Gastroesophageal sphincter (tissue), 3 donors: ENCODE measurements at regions not wholly inside any gene's neighbourhood (a gene's known extent, or its start where the extent isn't known, plus 50 kb on each side); places are given as distances from the start of the nearest gene placed in this dataset.

Experiments used
- EP300 ChIP-seq: sonication (generic); formaldehyde crosslinking; IDR thresholded peaks from one replicate; pipeline ENCODE4 v1.6.1; 2017; ENCODE audit warnings: antibody characterized with exemption, mild to moderate bottlenecking
- POLR2A ChIP-seq, 2 donors: fragments of 450-650 bp; IDR thresholded peaks; one replicate each; pipeline ENCODE4 v1.6.1; 2017; ENCODE audit warnings: antibody characterized with exemption in 2 of 2, mild to moderate bottlenecking in 2 of 2, moderate library complexity in 1 of 2
- POLR2AphosphoS5 ChIP-seq: sonication (generic); formaldehyde crosslinking; IDR thresholded peaks from one replicate; pipeline ENCODE4 v1.6.1; 2017; ENCODE audit warnings: antibody characterized with exemption
- TF ChIP-seq, protein P1 (sequence below), 4 experiments: fragments of 200-600 bp in 2 of 4; fragments of 450-650 bp in 2 of 4; sonication (generic) in 1 of 4; IDR thresholded peaks; one replicate each; pipeline ENCODE4 v1.5.1; 2017 to 2019; ENCODE audit warnings: antibody characterized with exemption in 4 of 4, mild to moderate bottlenecking in 2 of 4, moderate library complexity in 2 of 4

DNA sequence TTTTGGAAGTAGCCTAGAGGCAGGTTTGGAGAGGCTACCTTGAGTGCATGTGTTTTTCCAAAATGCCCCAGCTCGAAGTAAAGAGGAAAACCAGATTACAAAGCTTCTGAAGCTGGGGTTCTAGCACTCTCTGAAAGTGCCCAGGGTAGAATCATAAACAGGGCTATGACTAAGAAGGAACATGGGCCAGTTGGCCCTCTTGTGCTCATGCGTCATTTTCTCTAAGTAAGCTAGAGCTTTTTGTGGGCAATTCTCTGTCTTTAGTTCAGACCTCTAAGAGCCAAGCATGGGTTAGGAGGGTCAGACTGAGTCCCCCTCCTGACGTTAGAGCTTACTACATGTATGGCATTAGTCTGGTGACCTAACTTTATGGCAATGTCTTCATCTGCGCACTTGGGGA, 129.5 kb upstream of the UMPS start:
- TF ChIP-seq, protein P1, sequence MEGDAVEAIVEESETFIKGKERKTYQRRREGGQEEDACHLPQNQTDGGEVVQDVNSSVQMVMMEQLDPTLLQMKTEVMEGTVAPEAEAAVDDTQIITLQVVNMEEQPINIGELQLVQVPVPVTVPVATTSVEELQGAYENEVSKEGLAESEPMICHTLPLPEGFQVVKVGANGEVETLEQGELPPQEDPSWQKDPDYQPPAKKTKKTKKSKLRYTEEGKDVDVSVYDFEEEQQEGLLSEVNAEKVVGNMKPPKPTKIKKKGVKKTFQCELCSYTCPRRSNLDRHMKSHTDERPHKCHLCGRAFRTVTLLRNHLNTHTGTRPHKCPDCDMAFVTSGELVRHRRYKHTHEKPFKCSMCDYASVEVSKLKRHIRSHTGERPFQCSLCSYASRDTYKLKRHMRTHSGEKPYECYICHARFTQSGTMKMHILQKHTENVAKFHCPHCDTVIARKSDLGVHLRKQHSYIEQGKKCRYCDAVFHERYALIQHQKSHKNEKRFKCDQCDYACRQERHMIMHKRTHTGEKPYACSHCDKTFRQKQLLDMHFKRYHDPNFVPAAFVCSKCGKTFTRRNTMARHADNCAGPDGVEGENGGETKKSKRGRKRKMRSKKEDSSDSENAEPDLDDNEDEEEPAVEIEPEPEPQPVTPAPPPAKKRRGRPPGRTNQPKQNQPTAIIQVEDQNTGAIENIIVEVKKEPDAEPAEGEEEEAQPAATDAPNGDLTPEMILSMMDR (IDR thresholded peaks at IDR 0.05): no peak
- TF ChIP-seq POLR2A (IDR thresholded peaks at IDR 0.05): no peak
- no peak for TF ChIP-seq POLR2AphosphoS5
- no peak for TF ChIP-seq EP300
